ENCODE measurements at regions not wholly inside any gene's neighbourhood (a gene's known extent, or its start where the extent isn't known, plus 50 kb on each side); places are given as distances from the start of the nearest gene placed in this dataset.
"Not testable (repeated sequence)": the region's sequence is repeated elsewhere in the genome, so short reads cannot be mapped to it uniquely, and the experiment has no call there.

- DNase-seq, result no peak
These were observed 50.0 kb upstream of the TSC22D2 start for GRCh38 chr3:150357923-150358607.

DNA sequence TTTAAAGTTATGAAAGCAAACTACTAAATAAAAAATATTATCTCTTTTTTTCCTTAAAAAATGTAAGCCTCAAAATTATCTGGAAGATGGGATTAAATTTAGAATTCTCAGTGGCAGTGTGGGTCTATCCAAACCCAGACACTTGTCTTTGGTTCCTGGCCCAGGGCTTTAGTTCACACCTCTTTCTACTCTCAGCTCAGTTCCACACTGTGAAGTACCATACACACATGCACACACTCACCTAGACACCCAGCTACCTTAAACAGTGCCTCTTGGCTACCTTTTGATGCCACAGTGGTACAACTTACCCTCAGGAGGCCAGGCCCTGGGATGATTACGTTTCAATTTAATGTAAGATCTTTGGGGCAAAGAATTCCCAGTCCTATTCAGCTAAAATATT, 51.0 kb upstream of the TSC22D2 start:
- no peak for DNase-seq

DNA sequence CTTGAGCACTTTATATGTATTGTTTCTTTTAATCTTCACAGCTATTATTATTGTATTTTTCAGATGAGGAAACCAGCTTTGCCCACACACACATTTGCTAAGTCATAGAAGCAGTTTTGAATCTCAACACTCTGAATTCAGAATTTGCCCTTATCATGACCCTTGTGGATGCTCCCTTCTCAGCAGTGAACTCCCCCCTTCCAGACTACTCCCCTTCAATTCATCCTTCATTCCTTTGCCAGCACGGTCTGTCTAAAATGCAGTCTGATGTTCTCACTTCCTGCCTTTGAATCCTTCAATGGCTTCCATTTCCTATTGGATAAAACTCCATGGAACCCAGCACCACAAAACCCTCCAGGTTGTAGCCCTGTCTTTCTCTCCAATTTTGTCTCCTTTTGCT, 52.5 kb upstream of the TSC22D2 start:
- no peak for DNase-seq

DNA sequence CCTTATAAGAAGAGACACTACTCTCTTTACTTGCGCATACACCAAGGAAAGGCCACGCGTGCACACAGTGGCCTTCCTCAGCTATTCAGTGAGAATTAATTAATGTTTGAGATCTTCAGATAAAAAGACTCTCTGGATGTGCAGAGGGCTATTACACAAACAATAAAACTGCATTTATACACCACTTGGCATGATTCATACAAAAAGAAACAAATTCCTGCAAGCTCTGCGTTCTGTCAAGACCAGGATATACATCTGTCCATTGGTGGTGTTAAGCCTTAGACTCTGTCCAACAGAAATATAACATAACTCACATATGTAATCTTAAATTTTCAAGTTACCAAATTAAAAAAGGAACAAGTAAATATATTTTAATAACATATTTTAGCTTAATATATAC, 55.2 kb upstream of the TSC22D2 start:
- no peak for DNase-seq

DNA sequence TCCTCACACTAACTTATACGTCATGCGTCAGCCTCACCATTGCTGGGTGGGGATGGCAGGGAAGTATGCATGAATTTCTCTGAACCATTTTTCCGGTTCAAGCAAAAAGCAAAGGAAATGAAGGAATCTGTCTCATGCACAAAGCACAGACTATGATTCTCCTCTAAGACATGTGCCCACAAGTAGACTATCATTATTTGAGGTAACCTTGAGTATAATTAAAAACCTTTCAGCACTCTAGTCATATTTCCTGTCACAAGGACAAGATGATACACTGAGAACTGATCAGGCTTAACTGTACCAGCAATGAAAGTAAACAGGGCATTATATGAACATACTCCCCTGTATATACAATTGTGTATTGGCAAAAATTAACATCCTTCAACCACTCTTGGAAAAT, 56.7 kb upstream of the TSC22D2 start:
- no peak for DNase-seq

- DNase-seq, result no peak
These were observed 58.6 kb upstream of the TSC22D2 start for GRCh38 chr3:150349314-150350097.

DNA sequence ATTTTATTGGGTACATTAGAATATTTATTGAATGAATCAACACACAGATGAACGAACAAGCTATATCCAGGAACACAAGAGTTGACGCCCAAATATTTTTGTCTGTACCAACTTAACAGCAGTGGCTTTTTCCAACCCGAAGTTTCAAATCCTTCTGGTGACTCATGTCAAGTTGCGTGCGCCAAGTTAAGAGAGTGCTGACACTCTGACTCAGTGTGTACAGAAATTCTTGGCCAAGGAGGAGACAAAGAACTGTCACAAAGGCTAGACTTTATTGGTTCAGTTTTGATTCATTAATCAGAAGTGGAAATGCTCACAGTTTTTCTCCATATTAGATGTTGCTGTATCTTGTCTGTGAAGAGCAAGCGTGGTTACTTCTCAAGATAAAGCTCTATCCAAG, 59.6 kb upstream of the TSC22D2 start:
- DNase-seq, result no peak

DNA sequence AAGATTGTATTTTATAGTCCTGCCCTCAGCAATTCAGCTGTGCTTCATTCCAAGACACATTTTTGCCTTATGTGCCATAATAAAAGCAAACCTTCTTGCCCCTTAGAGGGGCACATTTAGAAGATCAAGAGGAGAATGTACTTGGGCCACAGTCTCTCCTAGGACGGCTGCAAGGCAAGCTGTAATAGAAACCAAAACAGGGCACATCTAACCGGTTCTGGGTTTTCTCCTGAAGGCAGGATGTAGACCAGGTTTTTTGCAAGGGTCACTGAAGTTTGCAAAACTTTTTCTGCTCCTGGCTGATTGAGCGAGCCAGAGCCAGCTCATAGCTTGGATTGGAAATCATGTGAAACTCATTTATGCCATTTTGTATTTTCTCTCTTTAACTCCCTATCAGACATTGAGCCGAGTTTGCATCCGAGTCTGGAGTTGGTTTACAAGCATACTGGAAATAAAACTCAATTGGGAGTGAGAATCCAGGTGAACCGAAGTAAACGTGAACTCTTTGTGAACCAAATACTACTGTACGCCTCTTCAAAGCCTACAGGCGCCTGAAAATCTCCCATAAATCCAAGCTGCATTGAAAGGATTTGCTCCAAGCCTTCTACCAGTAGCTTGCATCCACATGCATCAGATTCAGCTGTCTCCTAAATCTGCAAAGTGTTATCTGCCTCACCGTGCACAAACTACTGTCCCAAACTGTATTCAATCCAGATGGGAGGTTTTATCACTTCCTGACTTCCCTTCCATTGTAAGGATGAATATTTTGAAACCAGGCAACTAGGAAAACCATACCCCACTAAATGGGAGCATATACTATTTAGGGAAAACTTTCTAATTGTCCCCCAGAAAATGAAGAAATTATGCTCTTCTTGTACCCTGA, 60.9 kb upstream of the TSC22D2 start:
- DNase-seq, result no peak

GRCh38 chr3:150346266-150346665, 61.8 kb upstream of the TSC22D2 start:
- no peak for DNase-seq

DNA sequence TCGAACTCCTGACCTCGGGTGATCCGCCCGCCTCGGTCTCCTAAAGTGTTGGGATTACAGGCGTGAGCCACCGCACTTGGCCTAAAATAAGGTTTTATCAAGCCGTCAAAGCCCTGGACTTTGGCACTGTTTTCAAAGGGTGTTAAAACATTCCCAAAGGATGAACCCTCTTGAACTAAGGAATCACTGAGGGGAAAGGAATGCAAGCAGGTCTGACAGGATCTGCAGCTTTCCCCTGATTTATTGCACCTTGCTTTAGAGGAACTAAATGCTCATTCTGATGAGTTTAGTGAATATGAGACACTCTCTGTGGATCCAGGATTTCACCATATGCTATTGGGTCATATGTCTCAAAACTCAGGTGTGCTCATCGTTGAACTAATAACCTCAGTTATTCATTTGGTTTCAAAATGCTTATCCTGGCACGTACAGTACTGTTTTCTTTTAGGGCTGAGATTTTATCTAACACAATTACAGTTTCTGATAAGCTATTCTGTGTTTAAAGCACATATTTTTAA, 63.0 kb upstream of the TSC22D2 start:
- DNase-seq, result no peak

GRCh38 chr3:150344079-150344759, 63.9 kb upstream of the TSC22D2 start:
- no peak for DNase-seq

DNA sequence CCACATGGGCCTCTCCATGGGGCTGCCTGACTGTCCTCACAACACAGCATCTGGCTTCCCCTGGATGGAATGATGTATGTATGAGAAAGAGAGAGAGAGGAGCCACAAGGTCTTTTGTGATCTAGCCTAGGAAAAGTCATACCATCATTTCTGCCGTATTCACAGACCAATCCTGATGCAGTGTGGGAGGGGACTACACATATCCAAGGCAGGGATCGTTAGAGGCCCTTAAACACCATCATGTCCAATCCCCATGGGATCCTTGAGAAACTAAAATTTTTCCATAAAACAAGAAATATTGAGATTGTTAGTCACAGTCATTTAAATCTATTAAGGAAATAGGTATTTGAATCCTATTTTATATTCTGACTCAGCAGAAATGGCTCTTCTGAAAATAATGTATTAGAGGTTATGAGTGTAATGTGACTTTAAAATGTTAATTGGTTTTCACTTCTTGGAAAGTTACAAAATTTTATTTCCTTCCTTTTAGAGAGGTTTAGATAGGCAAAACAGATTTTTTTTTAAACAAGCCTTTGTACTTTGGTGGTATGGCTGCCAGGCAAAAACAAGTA, 65.1 kb upstream of the TSC22D2 start:
- DNase-seq, result no peak

DNA sequence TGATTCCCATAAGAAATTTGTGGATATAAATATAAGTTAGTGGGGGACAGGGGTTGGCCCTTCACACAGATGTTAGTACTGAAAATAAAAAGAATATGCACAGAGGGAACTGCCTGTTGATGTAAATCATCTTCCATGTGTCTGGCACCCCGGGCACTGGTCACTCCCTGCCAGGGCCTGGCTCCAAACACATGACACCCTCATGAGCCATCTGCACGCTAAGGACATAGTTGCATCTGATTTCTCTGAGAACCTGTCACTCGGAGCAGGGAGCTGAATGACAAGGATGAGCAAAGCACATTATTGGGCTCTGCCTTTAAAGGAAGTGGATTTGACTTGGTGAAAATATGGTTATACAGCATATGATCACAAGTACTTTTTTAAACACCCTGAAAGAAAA, 66.2 kb upstream of the TSC22D2 start:
- DNase-seq, result no peak

- DNase-seq, result not testable (repeated sequence)
These were observed 71.7 kb upstream of the TSC22D2 start for GRCh38 chr3:150336363-150336762.

DNA sequence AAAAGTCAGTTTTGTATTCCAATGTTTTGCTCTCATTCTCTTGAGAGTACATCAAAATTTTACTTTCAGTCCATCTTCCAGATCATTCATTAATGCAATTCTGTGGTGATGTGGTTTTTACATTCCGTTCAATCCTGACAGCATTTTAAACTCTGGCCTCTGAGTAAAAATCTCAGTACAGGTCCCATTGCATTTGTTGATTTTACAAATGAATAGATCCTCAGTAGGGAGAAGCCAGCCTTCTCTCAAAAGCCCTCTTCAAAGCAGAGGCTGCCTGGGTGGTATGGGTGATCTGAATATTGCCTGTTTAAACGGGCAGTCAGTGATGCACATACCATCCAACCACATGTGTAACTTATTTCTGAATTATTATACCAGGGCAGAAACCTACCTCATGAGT, 72.5 kb upstream of the TSC22D2 start:
- DNase-seq, result no peak

- DNase-seq, result no peak
These were observed 73.1 kb upstream of the TSC22D2 start for GRCh38 chr3:150334974-150335373.

DNA sequence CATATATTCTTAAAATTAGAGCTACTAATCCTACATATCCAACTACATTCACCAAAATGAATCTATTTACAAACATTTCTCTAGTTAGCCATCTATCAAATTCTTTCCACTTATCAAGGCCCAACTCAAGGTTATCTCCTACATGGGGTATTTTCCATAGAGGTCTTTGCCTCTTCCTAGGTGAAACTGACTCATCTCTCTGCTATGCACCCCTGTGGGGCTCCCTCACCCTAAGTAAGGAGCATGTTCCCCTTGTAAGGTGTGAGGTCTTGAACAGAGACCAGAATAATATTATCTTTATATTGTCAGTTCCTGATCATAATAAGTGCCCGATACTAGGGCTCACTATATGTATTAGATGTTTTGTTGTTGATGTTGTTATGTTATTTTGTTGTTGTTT, 74.6 kb upstream of the TSC22D2 start:
- DNase-seq, result no peak

DNA sequence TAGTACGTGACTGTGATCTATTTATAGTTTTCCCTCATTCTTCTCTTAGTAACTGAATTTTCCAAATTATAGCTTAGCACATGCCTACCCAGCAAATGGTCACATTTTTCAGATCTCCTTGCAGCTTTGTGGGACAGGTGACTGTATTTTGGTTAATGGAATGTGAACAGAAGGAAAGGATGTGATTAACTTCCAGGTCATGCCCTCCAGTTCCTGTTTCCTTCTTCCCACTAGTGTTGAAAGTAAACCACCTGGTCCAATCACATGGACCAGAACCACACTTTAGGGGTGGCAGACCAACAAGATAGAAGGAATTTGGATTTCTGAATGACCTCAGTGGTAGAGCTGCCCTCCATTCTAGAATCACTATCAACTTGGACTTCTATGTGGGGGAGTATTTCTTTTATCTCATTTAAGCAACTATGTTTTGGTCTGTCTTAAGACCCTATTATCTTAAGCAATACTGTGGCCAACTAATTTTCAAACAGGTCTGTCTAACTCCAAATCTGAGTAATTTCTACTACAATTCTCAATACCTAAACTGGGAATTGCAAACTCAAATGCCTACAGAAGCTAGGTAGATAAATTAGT, 76.0 kb upstream of the TSC22D2 start:
- no peak for DNase-seq

DNA sequence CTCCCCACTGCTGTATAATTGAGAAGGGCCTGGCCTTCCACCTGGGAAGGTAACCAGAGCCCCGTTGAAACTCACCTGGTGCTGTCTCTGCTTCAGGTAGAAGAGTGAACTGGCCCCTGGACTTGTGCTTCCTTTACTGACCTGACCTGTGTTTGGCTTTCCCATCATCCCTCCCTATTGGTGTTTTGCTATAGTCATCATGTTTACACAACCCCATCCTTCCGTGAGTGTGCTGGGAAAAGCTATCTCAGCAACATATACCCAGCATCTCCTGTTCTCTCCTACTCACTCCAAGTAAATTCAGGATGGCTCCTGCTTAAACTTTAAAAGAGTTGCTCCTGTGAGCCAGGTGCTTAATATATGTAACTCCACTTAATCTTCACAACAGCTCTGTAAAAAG, 77.2 kb upstream of the TSC22D2 start:
- no peak for DNase-seq

- no peak for DNase-seq
These were observed 77.9 kb upstream of the TSC22D2 start for GRCh38 chr3:150330174-150330573.

GRCh38 chr3:150329408-150329807, 78.7 kb upstream of the TSC22D2 start:
- DNase-seq, result no peak

- no peak for DNase-seq
These were observed 79.5 kb upstream of the TSC22D2 start for GRCh38 chr3:150328654-150329040.
